ENCODE measurements at regions not wholly inside any gene's neighbourhood (a gene's known extent, or its start where the extent isn't known, plus 50 kb on each side); places are given as distances from the start of the nearest gene placed in this dataset.
"Not testable (repeated sequence)": the region's sequence is repeated elsewhere in the genome, so short reads cannot be mapped to it uniquely, and the experiment has no call there.

GRCh38 chr2:67571785-67572718 is 174.9 kb downstream of the ETAA1 start:
- no peak for DNase-seq

GRCh38 chr2:67572721-67573435 is 175.7 kb downstream of the ETAA1 start:
- no peak for DNase-seq

- no peak for DNase-seq
Observed at GRCh38 chr2:67574230-67574629, 177.1 kb downstream of the ETAA1 start.

GRCh38 chr2:67576226-67576625 is 179.1 kb downstream of the ETAA1 start:
- DNase-seq: no peak

GRCh38 chr2:67576991-67577390 is 179.9 kb downstream of the ETAA1 start:
- no peak for DNase-seq

- no peak for DNase-seq
Observed at GRCh38 chr2:67579216-67579615, 182.1 kb downstream of the ETAA1 start.

GRCh38 chr2:67579806-67580205 is 182.7 kb downstream of the ETAA1 start:
- no peak for DNase-seq

- no peak for DNase-seq
Observed at GRCh38 chr2:67581751-67582150, 184.6 kb downstream of the ETAA1 start.

GRCh38 chr2:67583185-67583584 is 186.1 kb downstream of the ETAA1 start:
- no peak for DNase-seq

- no peak for DNase-seq
Observed at GRCh38 chr2:67585400-67585799, 188.3 kb downstream of the ETAA1 start.

- not testable (repeated sequence) for DNase-seq
Observed at GRCh38 chr2:67589121-67589520, 192.0 kb downstream of the ETAA1 start.

- not testable (repeated sequence) for DNase-seq
Observed at GRCh38 chr2:67594522-67594921, 197.4 kb downstream of the ETAA1 start.

- DNase-seq: no peak
Observed at GRCh38 chr2:67596871-67597270, 199.7 kb downstream of the ETAA1 start.

- no peak for DNase-seq
Observed at GRCh38 chr2:67599561-67599960, 202.4 kb downstream of the ETAA1 start.

- DNase-seq: no peak
Observed at GRCh38 chr2:67600222-67600871, 203.2 kb downstream of the ETAA1 start.

GRCh38 chr2:67600946-67601345 is 203.8 kb downstream of the ETAA1 start:
- DNase-seq: no peak

GRCh38 chr2:67604360-67604759 is 207.2 kb downstream of the ETAA1 start:
- no peak for DNase-seq

GRCh38 chr2:67612576-67613042 is 215.5 kb downstream of the ETAA1 start:
- DNase-seq: no peak

GRCh38 chr2:67613227-67613626 is 216.1 kb downstream of the ETAA1 start:
- DNase-seq: no peak

GRCh38 chr2:67614454-67614853 is 217.3 kb downstream of the ETAA1 start:
- no peak for DNase-seq

- DNase-seq: no peak
Observed at GRCh38 chr2:67616749-67617148, 219.6 kb downstream of the ETAA1 start.

- DNase-seq: no peak
Observed at GRCh38 chr2:67619204-67619603, 222.1 kb downstream of the ETAA1 start.

GRCh38 chr2:67623741-67624140 is 226.6 kb downstream of the ETAA1 start:
- DNase-seq: not testable (repeated sequence)

Measured in activated T-cell treated with anti-CD3 and anti-CD28 coated beads, Interleukin-2, amount 50 U/mL, for 48 hours (primary cell).